ENCODE measurements at regions not wholly inside any gene's neighbourhood (a gene's known extent, or its start where the extent isn't known, plus 50 kb on each side); places are given as distances from the start of the nearest gene placed in this dataset.

GRCh38 chr7:113976508-113976907 lies 57.7 kb upstream of the PPP1R3A start:
- TF ChIP-seq GATA3 (IDR thresholded peaks at IDR 0.05; ENCODE audit: low read depth, low read length) (no peak), GATA2 (IDR thresholded peaks at IDR 0.05; ENCODE audit: low read depth, low read length) (no peak)

DNA sequence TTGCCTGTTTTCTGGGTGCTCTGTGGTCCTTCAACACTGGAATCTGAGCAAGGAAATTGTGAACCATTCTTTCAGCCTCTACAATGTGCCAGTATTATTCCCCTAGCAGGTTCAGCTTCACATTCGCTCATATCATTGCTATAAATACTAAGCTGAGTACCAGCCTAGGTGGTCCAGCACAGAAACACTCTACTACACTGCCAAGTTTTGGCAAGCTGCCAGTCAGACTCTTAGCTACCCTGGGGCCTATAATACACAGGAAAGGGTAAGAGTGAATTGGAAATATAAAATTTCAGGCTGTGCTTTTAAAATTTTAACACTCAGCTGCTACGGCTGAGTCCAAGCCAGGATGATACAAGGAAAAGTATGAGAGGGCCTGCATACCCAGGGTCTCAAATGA lies 49.9 kb upstream of the PPP1R3A start:
- TF ChIP-seq GATA3 (IDR thresholded peaks at IDR 0.05; ENCODE audit: low read depth, low read length) (no peak), GATA2 (IDR thresholded peaks at IDR 0.05; ENCODE audit: low read depth, low read length) (no peak)

Measured in SH-SY5Y (cell line).